LNCAP (cell line): ENCODE measurements at regions not wholly inside any gene's neighbourhood (a gene's known extent, or its start where the extent isn't known, plus 50 kb on each side); places are given as distances from the start of the nearest gene placed in this dataset.

Experiments
- TF ChIP-seq, protein P1 (sequence below): fragments of 450-650 bp; IDR thresholded peaks from 2 replicates; pipeline ENCODE4 v1.5.1; 2017; ENCODE audit warnings: mild to moderate bottlenecking

DNA sequence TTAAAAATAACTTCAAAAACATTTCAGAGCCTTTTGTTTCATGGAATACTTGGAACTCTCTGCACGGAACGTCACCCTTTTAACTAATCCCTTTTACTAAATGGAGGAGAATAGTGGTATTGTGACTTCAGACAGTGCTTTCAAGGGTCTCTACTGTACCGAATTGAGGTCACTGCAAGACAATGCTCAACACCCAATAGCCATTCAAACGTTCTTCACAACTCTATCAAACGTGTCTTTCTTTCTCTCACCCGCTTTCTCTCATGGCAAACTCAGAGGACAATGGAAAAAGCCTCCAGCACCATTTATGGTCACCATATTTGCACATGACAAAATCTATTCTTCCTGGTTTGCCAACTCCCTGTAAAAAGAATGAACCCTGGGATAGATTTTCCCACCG lies 132.1 kb upstream of the SOX5 start:
- TF ChIP-seq, protein P1, sequence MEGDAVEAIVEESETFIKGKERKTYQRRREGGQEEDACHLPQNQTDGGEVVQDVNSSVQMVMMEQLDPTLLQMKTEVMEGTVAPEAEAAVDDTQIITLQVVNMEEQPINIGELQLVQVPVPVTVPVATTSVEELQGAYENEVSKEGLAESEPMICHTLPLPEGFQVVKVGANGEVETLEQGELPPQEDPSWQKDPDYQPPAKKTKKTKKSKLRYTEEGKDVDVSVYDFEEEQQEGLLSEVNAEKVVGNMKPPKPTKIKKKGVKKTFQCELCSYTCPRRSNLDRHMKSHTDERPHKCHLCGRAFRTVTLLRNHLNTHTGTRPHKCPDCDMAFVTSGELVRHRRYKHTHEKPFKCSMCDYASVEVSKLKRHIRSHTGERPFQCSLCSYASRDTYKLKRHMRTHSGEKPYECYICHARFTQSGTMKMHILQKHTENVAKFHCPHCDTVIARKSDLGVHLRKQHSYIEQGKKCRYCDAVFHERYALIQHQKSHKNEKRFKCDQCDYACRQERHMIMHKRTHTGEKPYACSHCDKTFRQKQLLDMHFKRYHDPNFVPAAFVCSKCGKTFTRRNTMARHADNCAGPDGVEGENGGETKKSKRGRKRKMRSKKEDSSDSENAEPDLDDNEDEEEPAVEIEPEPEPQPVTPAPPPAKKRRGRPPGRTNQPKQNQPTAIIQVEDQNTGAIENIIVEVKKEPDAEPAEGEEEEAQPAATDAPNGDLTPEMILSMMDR: no peak

DNA sequence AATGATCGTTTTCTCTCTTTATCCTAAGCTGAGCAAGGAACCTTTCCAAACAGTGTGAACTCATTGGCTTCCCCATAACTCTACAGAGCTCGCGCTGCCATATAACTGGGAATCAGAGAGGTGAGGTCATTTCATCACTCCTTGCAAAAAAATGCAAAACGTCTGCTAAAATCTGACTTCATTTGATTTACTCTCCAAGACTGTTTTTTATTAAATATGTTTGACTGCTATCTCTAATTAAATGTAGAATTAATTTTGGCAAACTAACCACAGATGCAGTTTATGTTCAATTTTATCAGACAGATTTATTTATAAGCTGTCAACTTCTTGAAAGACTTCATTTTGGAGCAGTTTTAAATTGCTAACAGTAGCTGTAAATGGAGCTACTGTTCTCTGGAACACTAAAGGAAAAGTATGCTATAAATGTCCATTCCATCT lies 131.6 kb upstream of the SOX5 start:
- TF ChIP-seq, protein P1: no peak

DNA sequence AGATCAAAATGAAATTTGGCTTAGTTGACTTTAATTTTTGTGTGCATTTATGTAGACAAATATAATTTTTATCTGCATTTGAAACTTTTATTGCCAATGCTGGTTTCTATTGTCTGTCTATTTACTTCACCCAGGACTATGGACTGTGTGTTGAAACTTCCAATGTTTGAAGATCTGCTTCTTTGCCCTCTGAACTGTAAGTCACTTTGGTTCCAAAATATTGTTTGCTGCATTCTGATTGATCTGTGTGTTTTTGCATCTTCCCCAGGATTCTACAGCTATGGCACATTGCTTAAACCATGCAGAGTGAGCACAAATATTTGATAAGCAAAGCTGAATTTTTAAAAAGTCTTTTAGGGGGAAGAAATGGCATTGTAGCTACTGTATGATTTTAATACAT lies 131.0 kb upstream of the SOX5 start:
- TF ChIP-seq, protein P1: no peak

GRCh38 chr12:24079083-24079482 lies 129.6 kb upstream of the SOX5 start:
- TF ChIP-seq, protein P1: no peak

DNA sequence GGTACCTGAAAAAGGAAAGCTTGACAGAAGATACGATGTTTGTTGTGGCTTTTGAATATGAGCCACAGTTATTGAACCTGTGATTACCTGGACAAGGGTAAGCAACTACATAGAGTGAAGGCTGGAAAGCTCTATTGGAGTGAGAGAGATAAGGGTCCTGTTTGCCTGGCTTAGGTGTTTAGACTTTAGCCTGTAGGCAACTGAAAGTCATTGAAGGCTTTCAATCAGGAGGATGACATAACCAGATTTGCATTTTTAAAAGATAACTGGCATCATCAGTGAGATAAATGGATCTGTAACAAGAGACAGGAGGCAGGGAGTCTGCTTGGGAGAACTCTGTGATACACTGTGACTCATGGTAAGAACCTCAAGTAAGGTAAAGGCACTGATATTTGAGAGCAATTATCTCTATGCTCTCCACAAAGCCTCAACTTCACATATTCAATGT lies 128.9 kb upstream of the SOX5 start:
- TF ChIP-seq, protein P1: no peak

DNA sequence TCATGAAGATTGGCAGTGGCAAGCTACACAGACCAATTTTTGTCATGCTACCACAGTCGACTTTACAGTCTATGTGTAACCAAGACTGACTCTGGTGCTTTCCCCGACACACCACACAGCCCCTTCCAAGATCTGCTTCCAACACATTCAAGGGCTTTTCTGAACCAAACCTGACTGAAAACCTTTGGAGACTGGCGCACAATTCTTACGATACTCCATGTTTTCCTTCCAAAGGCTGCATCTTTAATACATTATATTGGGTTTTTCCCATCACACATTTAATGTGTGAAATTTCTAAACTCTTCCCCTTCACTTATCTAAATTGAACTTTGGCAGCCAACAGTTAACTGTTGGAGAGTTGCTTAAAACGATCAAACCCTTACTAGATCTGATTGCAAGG lies 127.7 kb upstream of the SOX5 start:
- TF ChIP-seq, protein P1: no peak

DNA sequence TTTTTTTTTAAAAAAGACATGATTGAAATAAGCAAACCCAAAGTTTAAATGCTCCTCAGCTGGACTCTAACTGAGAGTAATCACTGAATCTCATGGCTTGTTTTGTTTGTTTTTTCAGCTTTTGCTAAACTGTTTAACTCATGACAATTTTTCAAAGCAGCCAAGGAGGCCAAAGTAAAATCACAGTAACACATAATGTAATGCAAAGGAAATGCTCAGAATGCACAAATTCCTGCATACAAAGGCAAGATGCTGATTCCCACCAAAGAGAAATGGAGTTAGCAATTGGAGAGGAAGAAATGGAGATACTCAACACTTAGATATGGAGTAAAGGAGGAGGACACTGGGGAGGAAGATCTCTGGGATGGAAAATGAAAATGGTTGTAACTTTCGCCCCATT lies 126.2 kb upstream of the SOX5 start:
- TF ChIP-seq, protein P1: no peak

DNA sequence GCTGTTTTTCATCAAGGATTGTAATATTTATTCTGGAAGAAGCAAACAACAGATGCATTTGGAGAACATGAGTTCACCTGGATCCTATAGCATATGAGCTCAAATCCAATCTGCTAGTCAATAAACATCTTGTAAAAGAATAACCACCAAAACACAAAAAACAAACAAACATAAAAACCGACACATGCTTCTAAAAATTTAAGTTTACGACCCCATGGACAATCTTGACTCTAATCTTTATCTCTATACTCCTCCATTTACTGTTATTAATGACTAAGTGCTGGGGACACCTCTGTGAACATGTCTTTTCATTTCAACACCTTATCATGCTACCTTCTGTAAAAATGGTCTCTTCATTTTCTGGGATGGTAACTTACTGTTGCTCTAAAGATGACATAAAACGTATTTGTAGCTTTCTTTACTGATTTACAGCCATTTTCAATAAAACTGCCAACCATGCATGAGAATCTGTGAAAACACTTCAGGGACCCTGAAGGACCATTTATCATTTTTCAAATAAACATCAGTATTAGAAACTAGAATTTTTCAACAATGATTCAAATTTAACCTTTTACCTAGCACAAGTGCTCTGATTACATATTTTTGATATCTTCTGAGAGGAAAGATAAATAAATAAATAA lies 123.8 kb upstream of the SOX5 start:
- TF ChIP-seq, protein P1: no peak
